K562 (cell line): ENCODE measurements at regions not wholly inside any gene's neighbourhood (a gene's known extent, or its start where the extent isn't known, plus 50 kb on each side); places are given as distances from the start of the nearest gene placed in this dataset.

ENCODE experiments used
- ATAC-seq: fragments of 200-7000 bp; cut with Tn5 transposase; 3 replicates; pipeline ENCODE4 v1.9.1; 2020; ENCODE audit warnings: moderate library complexity
- BruUV-seq: library from RNA; stranded (reverse); fragments of 400-500 nt; replicated peaks from 2 replicates; lab custom pipeline; 2021; lab: Mats Ljungman, UMichigan
- CTCF ChIA-PET: fragments of 300-600 bp; formaldehyde crosslinking; extraction: SDS; loops from one replicate; lab custom pipeline; 2021; ENCODE audit warnings: low intra/inter-chr PET ratio; lab: Yijun Ruan, JAX
- POLR2A ChIA-PET: fragments of 300-600, 350-650 bp; sonication (Branson Sonifier 250); formaldehyde crosslinking; extraction: SDS; loops from one replicate; lab custom pipeline; 2021; ENCODE audit warnings: antibody characterized with exemption, inconsistent platforms; lab: Yijun Ruan, JAX
- DNase-seq, 4 experiments: peaks; one replicate each; pipeline versions ENCODE4 v3.0.0 to v3.0.0-alpha.2; 2011 to 2018; ENCODE audit warnings: low spot score in 3 of 4, mixed read lengths in 3 of 4; ENCODE audit errors: extremely low read depth in 1 of 4
- FAIRE-seq: peaks from 2 replicates; lab custom pipeline; 2011; peaks lifted over from hg19 to GRCh38; lab: Jason Lieb, UNC
- H2AFZ ChIP-seq: 2 replicates; pipeline ENCODE4 v1.6.0; 2011; ENCODE audit warnings: low read depth, low read length, control low read depth, inconsistent platforms
- H3K27ac ChIP-seq: fragments of 200-600 bp; 3 replicates; pipeline ENCODE4 v1.8.0; 2011; ENCODE audit warnings: low read depth, mild to moderate bottlenecking, control low read depth, inconsistent platforms, low read length, moderate library complexity, mixed read lengths; ENCODE audit errors: extremely low read depth
- H3K27me3 ChIP-seq, 2 experiments: fragments of 300-600 bp in 1 of 2; 2 replicates in 1 of 2; 3 replicates in 1 of 2; pipeline versions ENCODE4 v1.6.0 to v1.8.0; 2011; ENCODE audit warnings: inconsistent platforms in 2 of 2, low read length in 2 of 2, mild to moderate bottlenecking in 1 of 2, mixed read lengths in 1 of 2, moderate library complexity in 1 of 2; ENCODE audit not compliant: control insufficient read depth in 2 of 2, insufficient read depth in 2 of 2
- H3K36me3 ChIP-seq: fragments of 300-600 bp; 3 replicates; pipeline ENCODE4 v1.8.0; 2011; ENCODE audit warnings: mild to moderate bottlenecking, low read length, inconsistent platforms; ENCODE audit not compliant: control insufficient read depth, insufficient read depth
- H3K4me1 ChIP-seq, 2 experiments: fragments of 200-600 bp in 1 of 2; replicated peaks in 1 of 2; 2 replicates in 1 of 2; 3 replicates in 1 of 2; pipeline versions ENCODE4 v1.5.1 to v1.8.0; 2011; ENCODE audit warnings: inconsistent platforms in 2 of 2, low read length in 2 of 2, mild to moderate bottlenecking in 1 of 2, mixed read lengths in 1 of 2, moderate library complexity in 1 of 2; ENCODE audit not compliant: control insufficient read depth in 2 of 2, insufficient read depth in 2 of 2
- H3K4me2 ChIP-seq: 2 replicates; pipeline ENCODE4 v1.6.1; 2011; ENCODE audit warnings: low read length, control low read depth, inconsistent platforms, mixed read lengths; ENCODE audit not compliant: insufficient read depth
- H3K4me3 ChIP-seq: fragments of 200-600 bp; sonication (generic), shearing (Covaris generic); 2 replicates; pipeline ENCODE4 v1.5.1; 2016; ENCODE audit warnings: control low read depth, inconsistent platforms
- H3K79me2 ChIP-seq: fragments of 200-600 bp; 3 replicates; pipeline ENCODE4 v1.8.0; 2011; ENCODE audit warnings: low read length, inconsistent platforms; ENCODE audit not compliant: control insufficient read depth, insufficient read depth
- H3K9ac ChIP-seq, 2 experiments: 2 replicates each; pipeline versions ENCODE4 v1.6.0 to v1.6.1; 2011; ENCODE audit warnings: low read depth in 2 of 2, low read length in 2 of 2, control low read depth in 1 of 2, inconsistent platforms in 1 of 2, mild to moderate bottlenecking in 1 of 2, mixed read lengths in 1 of 2; ENCODE audit not compliant: insufficient read depth in 1 of 2
- H3K9me1 ChIP-seq: one replicate; pipeline ENCODE4 v1.6.0; 2011; ENCODE audit warnings: inconsistent platforms, mild to moderate bottlenecking, low read length, moderate library complexity; ENCODE audit not compliant: control insufficient read depth, insufficient read depth
- H3K9me3 ChIP-seq: replicated peaks from 2 replicates; pipeline ENCODE4 v1.5.1; 2011; ENCODE audit warnings: low read depth, low read length, inconsistent platforms; ENCODE audit not compliant: control insufficient read depth, insufficient read depth
- H4K20me1 ChIP-seq: replicated peaks from 2 replicates; pipeline ENCODE4 v1.6.1; 2011; ENCODE audit warnings: low read length, inconsistent platforms, mixed read lengths; ENCODE audit not compliant: control insufficient read depth, insufficient read depth
- CXXC5 ChIP-seq: fragments of 250-450 bp; sonication (Bioruptor Pico); IDR thresholded peaks from 2 replicates; pipeline ENCODE4 v1.8.0; 2022; ENCODE audit warnings: inconsistent platforms, mild to moderate bottlenecking, moderate library complexity
- DIDO1 ChIP-seq: fragments of 450-650 bp; IDR thresholded peaks from 2 replicates; pipeline ENCODE4 v1.6.1; 2016; ENCODE audit warnings: low read depth, missing biosample characterization, missing genetic modification characterization
- EGR1 ChIP-seq: fragments of 450-650 bp; conservative IDR thresholded peaks from 2 replicates; pipeline ENCODE4 v1.6.1; 2017; ENCODE audit warnings: mild to moderate bottlenecking
- GATAD2B ChIP-seq: fragments of 450-650 bp; IDR thresholded peaks from 2 replicates; pipeline ENCODE4 v1.6.1; 2017; ENCODE audit warnings: mild to moderate bottlenecking, borderline replicate concordance
- MEF2D ChIP-seq: conservative IDR thresholded peaks from 2 replicates; pipeline ENCODE4 v1.6.1; 2016; ENCODE audit warnings: low read depth, missing genetic modification characterization, missing compliant biosample characterization
- SIN3B ChIP-seq: fragments of 450-650 bp; IDR thresholded peaks from 2 replicates; pipeline ENCODE4 v1.6.1; 2017; ENCODE audit warnings: low read depth, mild to moderate bottlenecking, moderate library complexity
- WGBS: fragments of 100-300 bp; shearing (Covaris generic); methylation state at CpG from one replicate; pipeline ENCODE4 v1.1.6; 2016; ENCODE audit warnings: low coverage, mixed read lengths; ENCODE audit not compliant: insufficient coverage; ENCODE audit errors: missing lambda C conversion rate; 5-methylcytosine and 5-hydroxymethylcytosine counted together
- in situ Hi-C: fragments of 300-500 bp; cut with MboI; formaldehyde crosslinking; loops from 4 replicates; pipeline ENCODE4 v1.15.0; 2018; ENCODE audit warnings: inconsistent platforms, mixed read lengths
- intact Hi-C: fragments of 100-400 bp; cut with micrococcal nuclease; formaldehyde crosslinking; loops from 2 replicates; pipeline ENCODE4 v1.14.2; 2022
- TF ChIP-seq, protein P1 (sequence below): fragments of 150-350 bp; IDR thresholded peaks from 2 replicates; pipeline ENCODE4 v1.6.1; 2014; ENCODE audit warnings: low read depth, mild to moderate bottlenecking, low read length, borderline replicate concordance

DNA sequence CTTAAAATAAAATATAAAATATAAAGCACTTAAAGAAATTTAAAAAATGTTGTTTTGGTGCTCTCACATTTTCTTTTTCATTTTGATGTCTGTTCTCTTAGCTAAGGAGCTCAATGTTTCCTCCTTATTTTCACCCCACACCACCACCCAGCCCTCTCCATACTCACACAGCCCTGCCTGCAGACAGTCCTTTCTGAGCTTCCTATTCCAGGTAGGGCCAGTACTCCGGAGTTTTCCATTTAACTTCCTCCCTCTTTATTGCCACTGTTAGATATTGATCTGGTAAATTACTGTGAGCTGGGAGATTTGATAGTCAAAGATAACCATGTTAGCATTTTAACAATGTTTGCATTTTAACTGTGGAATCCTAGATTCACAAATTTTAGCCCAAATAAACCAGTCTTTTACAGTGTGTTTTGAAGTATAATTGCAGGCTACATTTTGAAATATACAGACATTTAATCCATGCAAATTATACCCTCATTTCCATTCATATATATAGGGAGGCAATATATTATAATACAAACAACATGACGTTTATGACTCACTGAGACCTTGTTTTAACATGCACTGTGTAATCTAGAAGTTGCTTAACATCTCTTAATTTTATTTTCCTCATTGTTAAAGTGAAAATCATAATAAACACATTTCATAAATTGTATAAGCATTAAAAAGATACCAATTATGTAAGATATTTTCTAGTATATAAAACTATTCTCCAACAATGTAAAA lies 927.1 kb downstream of the NR2F1-AS1 start:
- ChIA-PET POLR2A (no interaction called here), CTCF (no interaction called here)
- Histone ChIP-seq H2AFZ (no peak overlapping the region), H3K9me1 (no peaks in the 10 kb centered on the region), H3K9ac (no peak overlapping the region), H3K4me3 (no peak overlapping the region), H4K20me1 (no peaks in the 10 kb centered on the region), H3K4me2 (no peak overlapping the region), H3K4me1 (no peaks in the 10 kb centered on the region)
- no TSS peak for BruUV-seq
- intact Hi-C loops, result no loop called here
- FAIRE-seq (no peak), DNase-seq (no peak)
- TF ChIP-seq, protein P1, sequence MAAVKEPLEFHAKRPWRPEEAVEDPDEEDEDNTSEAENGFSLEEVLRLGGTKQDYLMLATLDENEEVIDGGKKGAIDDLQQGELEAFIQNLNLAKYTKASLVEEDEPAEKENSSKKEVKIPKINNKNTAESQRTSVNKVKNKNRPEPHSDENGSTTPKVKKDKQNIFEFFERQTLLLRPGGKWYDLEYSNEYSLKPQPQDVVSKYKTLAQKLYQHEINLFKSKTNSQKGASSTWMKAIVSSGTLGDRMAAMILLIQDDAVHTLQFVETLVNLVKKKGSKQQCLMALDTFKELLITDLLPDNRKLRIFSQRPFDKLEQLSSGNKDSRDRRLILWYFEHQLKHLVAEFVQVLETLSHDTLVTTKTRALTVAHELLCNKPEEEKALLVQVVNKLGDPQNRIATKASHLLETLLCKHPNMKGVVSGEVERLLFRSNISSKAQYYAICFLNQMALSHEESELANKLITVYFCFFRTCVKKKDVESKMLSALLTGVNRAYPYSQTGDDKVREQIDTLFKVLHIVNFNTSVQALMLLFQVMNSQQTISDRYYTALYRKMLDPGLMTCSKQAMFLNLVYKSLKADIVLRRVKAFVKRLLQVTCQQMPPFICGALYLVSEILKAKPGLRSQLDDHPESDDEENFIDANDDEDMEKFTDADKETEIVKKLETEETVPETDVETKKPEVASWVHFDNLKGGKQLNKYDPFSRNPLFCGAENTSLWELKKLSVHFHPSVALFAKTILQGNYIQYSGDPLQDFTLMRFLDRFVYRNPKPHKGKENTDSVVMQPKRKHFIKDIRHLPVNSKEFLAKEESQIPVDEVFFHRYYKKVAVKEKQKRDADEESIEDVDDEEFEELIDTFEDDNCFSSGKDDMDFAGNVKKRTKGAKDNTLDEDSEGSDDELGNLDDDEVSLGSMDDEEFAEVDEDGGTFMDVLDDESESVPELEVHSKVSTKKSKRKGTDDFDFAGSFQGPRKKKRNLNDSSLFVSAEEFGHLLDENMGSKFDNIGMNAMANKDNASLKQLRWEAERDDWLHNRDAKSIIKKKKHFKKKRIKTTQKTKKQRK, result no peak
- TF ChIP-seq DIDO1 (tag) (no peak), MEF2D (tag) (no peak), SIN3B (no peak), CXXC5 (CRISPR knock-in tag) (no peak), GATAD2B (no peak), EGR1 (no peak)
- TF ChIP-seq, all 486 proteins: peak for 0
- Histone ChIP-seq H3K36me3 (no peaks in the 10 kb centered on the region), H3K9me3 (no peaks in the 10 kb centered on the region), H3K27ac (no peak overlapping the region), H3K79me2 (no peaks in the 10 kb centered on the region), H3K27me3 (no peaks in the 10 kb centered on the region)
- WGBS, result 2% methylated on average over 2 of the region's 2 CpGs
- in situ Hi-C loops, result no loop called here
- ATAC-seq, result no peak
